ENCODE measurements at regions not wholly inside any gene's neighbourhood (a gene's known extent, or its start where the extent isn't known, plus 50 kb on each side); places are given as distances from the start of the nearest gene placed in this dataset.

- no peaks in the 10 kb centered on the region for H3K36me3 ChIP-seq
- H3K27ac ChIP-seq: no peak overlapping the region
- H3K27me3 ChIP-seq: peaks cover 0 to 9% (median 0%) of the 10 kb centered on the region in 3 donors
- H3K4me1 ChIP-seq: peaks cover 9 to 22% (median 15%) of the 10 kb centered on the region in 4 donors
- H3K4me3 ChIP-seq: no peak overlapping the region
- DNase-seq: no peak
- H3K9me3 ChIP-seq: no peaks in the 10 kb centered on the region
- WGBS, 5 donors: 65 to 75% (median 71%) methylated on average over 11 to 32 of the region's 32 CpGs
- intact Hi-C loops (cut with DNase I; ENCODE audit: low total_unique reads): loop anchor here (5.0 kb wide), 1 partner anchor 76 kb away; no protein-coding TSS in a partner anchor
- TF ChIP-seq POLR2A (IDR thresholded peaks at IDR 0.05): no peak
- no peak for TF ChIP-seq POLR2AphosphoS5 (IDR thresholded peaks at IDR 0.05)
- no peak for TF ChIP-seq EP300 (IDR thresholded peaks at IDR 0.05)
- TF ChIP-seq CTCF (IDR thresholded peaks at IDR 0.05): no peak
These were observed 192.1 kb downstream of the IGLL1 start for GRCh38 chr22:23387827-23388516.

GRCh38 chr22:23386822-23387580 is 193.1 kb downstream of the IGLL1 start:
- intact Hi-C loops (cut with DNase I; ENCODE audit: low total_unique reads): loop anchor here (5.0 kb wide), 1 partner anchor 75 kb away; no protein-coding TSS in a partner anchor
- Histone ChIP-seq H3K9me3 (no peaks in the 10 kb centered on the region), H3K27me3 (peaks cover 0 to 9% (median 0%) of the 10 kb centered on the region in 3 donors), H3K27ac (no peak overlapping the region), H3K36me3 (no peaks in the 10 kb centered on the region), H3K4me1 (peaks cover 9 to 22% (median 15%) of the 10 kb centered on the region in 4 donors), H3K4me3 (no peak overlapping the region)
- WGBS, 5 donors: 91 to 94% (median 92%) methylated on average over 4 to 12 of the region's 12 CpGs
- TF ChIP-seq POLR2A (IDR thresholded peaks at IDR 0.05): no peak
- TF ChIP-seq CTCF (IDR thresholded peaks at IDR 0.05): no peak
- no peak for TF ChIP-seq EP300 (IDR thresholded peaks at IDR 0.05)
- no peak for TF ChIP-seq POLR2AphosphoS5 (IDR thresholded peaks at IDR 0.05)
- DNase-seq: no peak

GRCh38 chr22:23385678-23386631 is 194.1 kb downstream of the IGLL1 start:
- H3K27me3 ChIP-seq: peaks cover 0 to 9% (median 0%) of the 10 kb centered on the region in 3 donors
- 21 to 40% (median 31%) methylated on average over 8 to 20 of the region's 20 CpGs for WGBS, 5 donors
- H3K9me3 ChIP-seq: no peaks in the 10 kb centered on the region
- peaks cover 9 to 22% (median 15%) of the 10 kb centered on the region in 4 donors for H3K4me1 ChIP-seq
- DNase-seq: peak; percentile 91 to 95
- intact Hi-C loops (cut with DNase I; ENCODE audit: low total_unique reads): loop anchor here (5.0 kb wide), 1 partner anchor 74 kb away; no protein-coding TSS in a partner anchor
- TF ChIP-seq POLR2AphosphoS5 (IDR thresholded peaks at IDR 0.05) (no peak), CTCF (IDR thresholded peaks at IDR 0.05) (peak in 6 of 7 experiments; percentile 99 to 100 (median 99)), EP300 (IDR thresholded peaks at IDR 0.05) (no peak), POLR2A (IDR thresholded peaks at IDR 0.05) (no peak)
- H3K36me3 ChIP-seq: no peaks in the 10 kb centered on the region
- H3K27ac ChIP-seq: no peak overlapping the region
- no peak overlapping the region for H3K4me3 ChIP-seq

Data from stomach (tissue), 8 donors.